ENCODE measurements at regions not wholly inside any gene's neighbourhood (a gene's known extent, or its start where the extent isn't known, plus 50 kb on each side); places are given as distances from the start of the nearest gene placed in this dataset.

DNA sequence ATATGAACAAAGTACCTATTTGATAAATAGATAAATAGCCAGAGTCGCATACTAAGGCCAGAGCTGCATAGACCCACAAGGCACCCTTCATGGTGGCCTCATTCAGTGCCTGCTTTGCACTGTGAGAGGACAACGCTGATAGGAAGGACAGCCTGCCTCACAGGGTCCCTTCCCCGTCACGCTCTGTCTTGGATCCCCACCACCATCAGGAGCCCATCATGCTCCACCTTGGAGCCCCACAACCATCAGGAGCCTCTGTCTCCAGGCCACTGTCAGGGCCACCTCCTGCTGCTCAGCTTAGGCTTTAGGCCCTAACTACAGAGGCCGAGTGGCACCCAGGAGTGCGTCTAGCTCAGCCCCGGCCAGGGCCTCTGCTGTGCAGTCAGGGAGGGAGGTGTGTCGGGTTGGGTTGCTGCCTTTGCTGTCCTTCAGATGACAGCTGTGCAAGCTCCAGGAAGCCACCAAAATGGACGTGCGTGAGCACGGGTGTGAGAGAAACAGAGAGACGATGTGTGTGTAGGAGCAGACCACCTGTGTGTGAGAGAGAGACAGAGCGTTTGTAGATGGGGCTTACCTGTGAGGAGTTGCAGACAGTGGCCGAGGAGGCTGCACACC lies 516.9 kb downstream of the GLRX3 start:
- H3K9me3 ChIP-seq (ENCODE audit: control insufficient read depth, low read depth, low read length) = peaks cover 6% of the 10 kb centered on the region
- H3K9me1 ChIP-seq (ENCODE audit: control insufficient read depth, extremely low read depth, insufficient read depth, low read length) = no peaks in the 10 kb centered on the region
- FAIRE-seq = no peak
- no peak overlapping the region for H3K9ac ChIP-seq (ENCODE audit: control insufficient read depth, extremely low read depth, insufficient read depth, low read length)
- H3K79me2 ChIP-seq (ENCODE audit: control insufficient read depth, insufficient read depth, low read length) = no peaks in the 10 kb centered on the region
- TF ChIP-seq, protein P1, sequence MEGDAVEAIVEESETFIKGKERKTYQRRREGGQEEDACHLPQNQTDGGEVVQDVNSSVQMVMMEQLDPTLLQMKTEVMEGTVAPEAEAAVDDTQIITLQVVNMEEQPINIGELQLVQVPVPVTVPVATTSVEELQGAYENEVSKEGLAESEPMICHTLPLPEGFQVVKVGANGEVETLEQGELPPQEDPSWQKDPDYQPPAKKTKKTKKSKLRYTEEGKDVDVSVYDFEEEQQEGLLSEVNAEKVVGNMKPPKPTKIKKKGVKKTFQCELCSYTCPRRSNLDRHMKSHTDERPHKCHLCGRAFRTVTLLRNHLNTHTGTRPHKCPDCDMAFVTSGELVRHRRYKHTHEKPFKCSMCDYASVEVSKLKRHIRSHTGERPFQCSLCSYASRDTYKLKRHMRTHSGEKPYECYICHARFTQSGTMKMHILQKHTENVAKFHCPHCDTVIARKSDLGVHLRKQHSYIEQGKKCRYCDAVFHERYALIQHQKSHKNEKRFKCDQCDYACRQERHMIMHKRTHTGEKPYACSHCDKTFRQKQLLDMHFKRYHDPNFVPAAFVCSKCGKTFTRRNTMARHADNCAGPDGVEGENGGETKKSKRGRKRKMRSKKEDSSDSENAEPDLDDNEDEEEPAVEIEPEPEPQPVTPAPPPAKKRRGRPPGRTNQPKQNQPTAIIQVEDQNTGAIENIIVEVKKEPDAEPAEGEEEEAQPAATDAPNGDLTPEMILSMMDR (optimal IDR thresholded peaks at IDR 0.05 in 1 of 3, IDR thresholded peaks at IDR 0.05 in 1 of 3, conservative IDR thresholded peaks at IDR 0.05 in 1 of 3; ENCODE audit: extremely low read depth in 1 of 3, insufficient read depth in 2 of 3, low read length in 3 of 3) = no peak
- no peak for TF ChIP-seq EZH2 (IDR thresholded peaks at IDR 0.05; ENCODE audit: low read length)
- H3K4me2 ChIP-seq (ENCODE audit: control insufficient read depth, extremely low read depth, insufficient read depth, low read depth, low read length) = no peak overlapping the region
- no peaks in the 10 kb centered on the region for H3K27me3 ChIP-seq (ENCODE audit: control insufficient read depth, extremely low read depth, insufficient read depth, low read length)
- H2AFZ ChIP-seq (ENCODE audit: control insufficient read depth, low read length) = no peak overlapping the region
- no peak overlapping the region for H3K27ac ChIP-seq (ENCODE audit: control insufficient read depth, insufficient read depth, low read length)
- H3K36me3 ChIP-seq (ENCODE audit: control insufficient read depth in 2 of 2, extremely low read depth in 1 of 2, insufficient read depth in 2 of 2, low read length in 2 of 2) = no peaks in the 10 kb centered on the region
- H4K20me1 ChIP-seq (ENCODE audit: control insufficient read depth, extremely low read depth, insufficient read depth, low read length) = no peaks in the 10 kb centered on the region
- DNase-seq (ENCODE audit: low read depth, low spot score) = no peak
- H3K4me3 ChIP-seq (ENCODE audit: control insufficient read depth in 2 of 3, extremely low read depth in 1 of 3, insufficient read depth in 2 of 3, low read depth in 1 of 3, low read length in 3 of 3) = no peak overlapping the region
- dilution Hi-C loops (cut with MboI; ENCODE audit: extremely low pct_ligation_motif_present, low sequenced_read_pairs) = no loop called here
- no peaks in the 10 kb centered on the region for H3K4me1 ChIP-seq (ENCODE audit: control insufficient read depth, extremely low read depth, insufficient read depth, low read length)

DNA sequence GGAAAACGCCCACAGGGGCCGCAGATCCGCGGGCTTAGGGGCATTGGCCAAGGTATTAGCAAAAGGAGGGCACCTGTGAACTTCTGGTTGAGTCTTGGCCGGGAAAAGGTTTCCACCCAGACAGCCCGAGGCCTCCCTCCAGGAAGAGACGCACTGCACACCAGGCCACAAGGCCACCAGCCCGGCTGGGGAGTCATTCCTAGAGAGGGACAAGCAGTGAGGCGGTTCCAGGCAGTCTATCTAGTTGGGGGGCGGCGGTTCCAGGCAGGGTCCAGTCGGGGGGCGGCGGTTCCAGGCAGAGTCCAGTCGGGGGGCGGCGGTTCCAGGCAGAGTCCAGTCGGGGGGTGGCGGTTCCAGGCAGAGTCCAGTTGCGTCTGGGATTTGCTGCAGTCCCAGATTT lies 518.5 kb downstream of the GLRX3 start:
- Histone ChIP-seq H3K9me1 (ENCODE audit: control insufficient read depth, extremely low read depth, insufficient read depth, low read length) (no peaks in the 10 kb centered on the region), H3K9ac (ENCODE audit: control insufficient read depth, extremely low read depth, insufficient read depth, low read length) (no peak overlapping the region), H3K79me2 (ENCODE audit: control insufficient read depth, insufficient read depth, low read length) (no peaks in the 10 kb centered on the region), H3K4me2 (ENCODE audit: control insufficient read depth, extremely low read depth, insufficient read depth, low read depth, low read length) (no peak overlapping the region), H3K9me3 (ENCODE audit: control insufficient read depth, low read depth, low read length) (peaks cover 4% of the 10 kb centered on the region), H2AFZ (ENCODE audit: control insufficient read depth, low read length) (no peak overlapping the region), H3K27me3 (ENCODE audit: control insufficient read depth, extremely low read depth, insufficient read depth, low read length) (no peaks in the 10 kb centered on the region), H4K20me1 (ENCODE audit: control insufficient read depth, extremely low read depth, insufficient read depth, low read length) (no peaks in the 10 kb centered on the region), H3K36me3 (ENCODE audit: control insufficient read depth in 2 of 2, extremely low read depth in 1 of 2, insufficient read depth in 2 of 2, low read length in 2 of 2) (no peaks in the 10 kb centered on the region), H3K4me1 (ENCODE audit: control insufficient read depth, extremely low read depth, insufficient read depth, low read length) (no peaks in the 10 kb centered on the region), H3K27ac (ENCODE audit: control insufficient read depth, insufficient read depth, low read length) (no peak overlapping the region), H3K4me3 (ENCODE audit: control insufficient read depth in 2 of 3, extremely low read depth in 1 of 3, insufficient read depth in 2 of 3, low read depth in 1 of 3, low read length in 3 of 3) (no peak overlapping the region)
- TF ChIP-seq, protein P1 (optimal IDR thresholded peaks at IDR 0.05 in 1 of 3, IDR thresholded peaks at IDR 0.05 in 1 of 3, conservative IDR thresholded peaks at IDR 0.05 in 1 of 3; ENCODE audit: extremely low read depth in 1 of 3, insufficient read depth in 2 of 3, low read length in 3 of 3) = no peak
- no peak for TF ChIP-seq EZH2 (IDR thresholded peaks at IDR 0.05; ENCODE audit: low read length)
- DNase-seq (ENCODE audit: low read depth, low spot score) (no peak), FAIRE-seq (no peak)
- dilution Hi-C loops (cut with MboI; ENCODE audit: extremely low pct_ligation_motif_present, low sequenced_read_pairs) = no loop called here
